ENCODE measurements at regions not wholly inside any gene's neighbourhood (a gene's known extent, or its start where the extent isn't known, plus 50 kb on each side); places are given as distances from the start of the nearest gene placed in this dataset.
A peak's percentile ranks its signal among the peaks of the same experiment; 100 is the strongest.

DNA sequence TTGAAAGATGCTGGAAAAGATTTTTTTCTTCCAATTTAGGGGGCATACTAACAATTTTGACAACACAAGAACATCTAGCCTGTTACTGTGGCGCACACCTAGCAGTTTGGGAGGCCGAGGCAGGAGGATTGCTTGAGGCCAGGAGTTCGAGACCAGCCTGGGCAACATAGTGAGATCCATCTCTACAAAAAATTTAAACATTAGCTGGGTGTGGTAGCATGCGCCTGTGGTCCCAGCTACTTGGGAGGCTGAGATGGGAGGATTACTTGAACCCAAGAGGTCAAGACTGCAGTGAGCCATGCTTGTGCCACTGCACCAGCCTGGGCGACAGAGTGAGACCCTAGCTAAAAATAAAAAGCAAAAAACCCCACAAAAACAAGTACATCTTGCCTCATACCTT is 168.8 kb downstream of the TANC2 start:
- DNase-seq: no peak

DNA sequence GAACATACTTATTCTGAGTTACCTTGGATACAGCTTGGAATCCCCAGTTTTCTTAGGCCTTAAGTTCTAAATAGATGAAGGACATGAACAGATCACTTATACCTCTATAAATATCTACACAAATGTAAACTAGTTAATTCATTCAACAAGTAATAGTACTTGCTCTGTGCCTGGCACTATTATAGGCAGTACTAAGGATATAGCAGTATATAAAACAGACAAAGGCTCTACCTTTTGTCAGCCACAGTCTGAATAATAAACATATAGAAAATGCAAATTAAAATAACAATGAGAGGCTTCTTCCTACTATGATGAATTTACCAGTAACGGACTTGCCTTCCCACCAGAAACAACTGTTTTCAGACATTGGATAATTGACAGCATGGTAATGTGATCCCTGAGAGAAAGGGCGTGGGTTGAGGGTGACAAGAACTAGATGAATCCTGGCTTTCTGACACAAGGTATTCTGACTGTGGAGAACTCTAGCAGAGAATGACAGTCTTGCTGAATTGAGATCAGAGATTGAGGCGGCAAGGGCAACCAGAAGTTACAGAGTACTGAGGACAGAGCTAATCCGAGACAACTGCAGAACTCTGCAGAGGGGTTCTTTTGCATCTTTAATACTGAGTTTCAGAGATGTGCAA is 170.5 kb downstream of the TANC2 start:
- no peak for DNase-seq

GRCh38 chr17:63137163-63137562 is 171.1 kb downstream of the TANC2 start:
- no peak for DNase-seq

DNA sequence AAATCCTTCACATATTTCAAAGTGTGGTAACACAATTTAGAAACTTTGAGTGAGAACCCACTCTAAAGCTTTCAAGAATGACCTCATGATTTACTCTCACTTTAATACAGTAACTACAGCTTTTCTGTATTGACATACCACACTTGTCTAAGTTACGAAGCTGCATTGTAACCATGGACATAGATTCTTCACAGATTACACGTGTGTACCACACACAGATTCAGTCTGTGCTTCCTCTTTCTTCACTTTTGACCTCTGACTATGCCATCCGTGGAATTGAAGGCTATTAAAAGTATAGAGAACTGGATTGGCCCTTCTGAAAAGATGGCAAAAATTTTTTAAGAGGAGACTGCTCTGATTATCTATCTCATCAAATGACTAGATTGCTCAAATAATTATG is 172.7 kb downstream of the TANC2 start:
- DNase-seq: peak; percentile 51

DNA sequence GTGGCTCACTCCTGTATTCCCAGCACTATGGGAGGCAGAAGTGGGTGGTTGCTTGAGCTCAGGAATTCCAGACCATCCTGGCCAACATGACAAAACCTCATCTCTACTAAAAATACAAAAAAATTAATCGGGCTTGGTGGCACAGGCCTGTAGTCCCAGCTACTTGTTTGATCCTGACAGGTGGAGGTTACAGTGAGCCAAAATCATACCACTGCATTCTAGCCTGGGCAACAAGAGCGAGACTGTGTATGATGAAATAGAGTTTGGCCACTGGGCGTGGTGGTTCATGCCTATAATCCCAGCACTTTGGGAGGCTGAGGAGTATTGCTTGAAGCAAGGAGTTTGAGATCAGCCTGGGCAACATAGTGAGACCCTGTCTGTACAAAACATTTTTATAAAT is 173.3 kb downstream of the TANC2 start:
- DNase-seq: no peak

- peak; percentile 82 for DNase-seq
Observed at GRCh38 chr17:63140255-63140654, 174.2 kb downstream of the TANC2 start.

- DNase-seq: no peak
Observed at GRCh38 chr17:63142836-63143235, 176.8 kb downstream of the TANC2 start.

DNA sequence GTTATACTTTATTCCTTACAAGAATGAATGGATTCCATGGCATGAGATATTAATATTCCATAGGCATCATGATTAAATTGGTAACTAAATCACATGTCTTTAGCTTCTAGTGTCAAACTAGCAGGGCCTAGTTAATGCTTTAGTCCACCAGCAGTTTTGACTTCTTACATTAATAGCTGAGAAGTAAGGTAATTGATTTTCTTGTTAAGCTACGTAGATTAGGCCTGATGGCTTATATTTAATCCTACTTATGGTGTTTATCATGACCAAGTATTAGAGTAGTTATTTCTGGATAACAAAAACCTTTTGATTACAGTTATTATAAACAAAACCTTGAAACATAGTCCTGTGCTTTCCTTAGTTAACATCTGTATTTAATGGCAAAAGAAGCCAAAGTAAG is 184.5 kb downstream of the TANC2 start:
- no peak for DNase-seq

GRCh38 chr17:63150994-63151464 is 185.0 kb downstream of the TANC2 start:
- DNase-seq: no peak

GRCh38 chr17:63151941-63152523 is 186.0 kb downstream of the TANC2 start:
- no peak for DNase-seq

DNA sequence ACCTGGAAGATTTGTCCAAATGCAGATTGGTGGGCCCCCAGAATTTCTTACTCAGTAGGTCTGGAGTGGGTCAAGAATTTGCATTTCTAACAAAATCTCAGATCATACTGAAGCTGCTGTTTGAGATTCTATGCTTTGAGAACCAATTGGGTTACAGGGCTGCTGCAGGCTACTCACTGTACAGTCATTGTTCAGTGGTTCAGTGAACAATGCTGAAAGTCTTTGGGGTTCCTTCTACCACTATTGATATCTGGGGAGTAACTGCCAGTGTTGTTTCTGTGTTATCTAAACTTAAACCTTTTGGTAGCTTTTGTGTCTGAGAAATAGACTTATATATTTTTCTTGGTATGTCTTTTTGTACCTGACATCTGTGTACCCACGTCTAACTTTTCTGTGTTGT is 187.5 kb downstream of the TANC2 start:
- DNase-seq: no peak

DNA sequence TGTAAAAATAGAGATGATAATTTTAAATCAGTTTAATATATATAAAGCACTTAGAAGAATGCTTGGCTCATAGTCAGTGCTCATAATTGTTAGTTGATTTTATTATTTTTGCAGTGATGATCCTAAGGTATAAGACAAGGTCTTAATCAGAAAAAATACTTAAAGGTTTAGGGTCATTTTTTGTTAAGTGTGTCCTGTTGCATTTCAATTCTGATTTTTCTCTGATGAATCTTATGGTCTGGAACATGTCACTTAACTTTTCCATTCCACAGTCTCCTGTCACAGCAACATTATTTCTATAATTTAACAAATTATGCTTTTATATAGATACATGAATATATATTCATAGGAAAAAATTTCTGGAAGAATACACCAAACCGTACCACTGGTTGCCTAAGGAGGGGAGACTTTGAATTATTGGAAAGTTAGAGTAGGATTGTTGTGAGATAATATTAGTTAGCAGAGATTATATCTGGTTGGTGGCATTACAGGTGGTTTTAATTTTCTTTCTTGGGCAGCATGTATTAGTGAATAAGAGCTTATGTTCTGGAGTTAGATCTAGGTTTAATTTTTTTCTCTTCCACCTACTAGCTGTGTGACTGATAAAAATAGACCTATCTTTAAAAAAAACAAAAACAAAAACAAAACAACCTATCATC is 188.7 kb downstream of the TANC2 start:
- no peak for DNase-seq

GRCh38 chr17:63156986-63157385 is 191.0 kb downstream of the TANC2 start:
- DNase-seq: peak; percentile 11

DNA sequence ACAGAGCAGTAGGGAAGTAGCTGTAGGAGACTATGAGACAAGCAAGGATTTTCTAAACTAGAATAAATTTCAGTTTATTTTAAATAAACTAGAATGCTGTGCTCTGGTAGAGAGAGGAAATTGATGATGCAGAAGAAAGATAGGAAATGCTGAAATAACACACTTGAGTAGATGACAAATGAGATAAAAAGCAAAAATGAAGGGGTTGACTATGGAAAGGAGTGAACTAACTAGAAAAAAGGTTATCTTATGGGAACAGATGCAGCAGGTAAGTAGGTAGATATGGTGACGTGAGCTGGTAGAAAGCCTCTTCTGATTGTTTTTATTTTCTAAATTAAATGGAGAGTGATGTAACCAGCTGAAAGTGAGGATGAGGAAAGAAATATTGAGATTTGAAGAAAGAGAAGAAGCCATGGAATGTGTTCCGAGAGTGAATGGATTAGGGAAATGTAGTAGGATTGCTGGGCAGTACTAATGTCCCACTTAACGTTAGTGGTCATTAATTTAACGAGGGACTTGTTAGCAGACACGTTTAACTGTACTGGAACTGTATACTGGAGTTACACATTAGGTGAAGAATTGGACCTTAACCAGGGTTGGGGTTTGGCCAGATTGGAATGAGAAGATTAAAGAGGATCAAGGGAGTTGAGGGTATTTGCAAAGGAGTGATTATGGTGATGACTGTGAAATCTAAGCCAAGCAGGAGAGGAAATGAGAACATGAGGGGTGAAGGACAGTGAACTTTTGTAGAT is 196.5 kb downstream of the TANC2 start:
- no peak for DNase-seq

- no peak for DNase-seq
Observed at GRCh38 chr17:63163158-63163520, 197.1 kb downstream of the TANC2 start.

- peak; percentile 11 for DNase-seq
Observed at GRCh38 chr17:63165400-63165799, 199.4 kb downstream of the TANC2 start.

GRCh38 chr17:63170795-63171194 is 204.8 kb downstream of the TANC2 start:
- DNase-seq: no peak

GRCh38 chr17:63171428-63172393 is 205.7 kb downstream of the TANC2 start:
- no peak for DNase-seq

- DNase-seq: no peak
Observed at GRCh38 chr17:63173450-63173849, 207.4 kb downstream of the TANC2 start.

DNA sequence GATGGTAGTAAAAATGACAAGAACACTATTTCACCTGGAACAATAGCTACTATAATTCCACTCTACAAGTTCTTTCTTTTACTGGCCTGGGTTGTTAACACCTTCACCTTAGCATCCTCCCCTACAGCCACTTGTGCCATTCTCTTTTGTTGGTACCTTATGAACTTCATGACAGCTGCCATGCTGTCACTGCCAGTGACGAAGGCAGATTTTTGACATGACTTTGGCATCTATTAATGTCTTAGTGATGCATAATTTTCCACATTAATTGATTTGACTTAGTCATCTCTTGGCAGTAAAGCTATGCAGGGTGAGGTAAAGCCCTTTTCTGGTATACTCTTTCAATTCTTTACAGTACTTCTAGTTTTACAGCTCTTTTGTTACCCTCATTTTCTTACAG is 207.9 kb downstream of the TANC2 start:
- DNase-seq: no peak

- no peak for DNase-seq
Observed at GRCh38 chr17:63178530-63178929, 212.5 kb downstream of the TANC2 start.

- no peak for DNase-seq
Observed at GRCh38 chr17:63181856-63182255, 215.8 kb downstream of the TANC2 start.

DNA sequence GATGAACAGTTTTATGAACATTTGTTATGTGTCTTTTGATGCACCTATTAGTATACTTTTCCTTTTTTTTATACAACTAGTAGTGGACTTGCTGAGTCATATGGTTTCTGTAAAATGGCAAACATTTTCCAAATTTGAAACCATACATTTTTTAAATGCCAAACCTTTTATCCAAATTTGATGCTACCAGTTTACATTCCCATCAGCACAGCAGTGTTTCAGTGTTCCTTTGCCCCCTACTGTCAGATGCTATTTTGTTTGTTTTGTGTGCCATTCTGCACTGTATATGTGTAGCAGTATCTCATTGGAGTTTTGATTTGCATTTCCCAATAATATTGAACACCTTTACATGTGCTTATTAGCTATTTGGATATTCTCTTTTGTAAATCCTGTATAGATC is 219.4 kb downstream of the TANC2 start:
- DNase-seq: no peak

Data from OCI-M1 (cell line).